ENCODE measurements at regions not wholly inside any gene's neighbourhood (a gene's known extent, or its start where the extent isn't known, plus 50 kb on each side); places are given as distances from the start of the nearest gene placed in this dataset.

DNA sequence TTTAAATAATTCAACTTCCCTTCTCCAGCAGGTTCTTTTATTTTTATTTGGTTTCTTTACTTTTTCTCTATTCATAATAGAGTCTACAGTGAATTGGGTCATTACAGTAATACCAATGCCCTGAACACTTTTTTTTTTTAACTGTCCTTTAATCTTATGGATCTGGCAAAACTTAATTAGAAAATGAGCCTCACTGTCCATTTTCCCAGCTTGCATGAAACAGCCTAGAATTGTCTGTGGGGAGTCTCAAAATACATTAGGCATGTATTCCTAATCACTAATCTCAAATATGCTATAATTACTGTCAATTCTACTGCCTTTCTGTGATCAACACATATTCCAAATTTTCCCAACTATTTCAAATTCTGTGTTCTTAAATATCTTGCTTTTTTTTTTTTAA is 406.8 kb downstream of the ANXA1 start:
- no peak for DNase-seq (ENCODE audit: low read depth)

DNA sequence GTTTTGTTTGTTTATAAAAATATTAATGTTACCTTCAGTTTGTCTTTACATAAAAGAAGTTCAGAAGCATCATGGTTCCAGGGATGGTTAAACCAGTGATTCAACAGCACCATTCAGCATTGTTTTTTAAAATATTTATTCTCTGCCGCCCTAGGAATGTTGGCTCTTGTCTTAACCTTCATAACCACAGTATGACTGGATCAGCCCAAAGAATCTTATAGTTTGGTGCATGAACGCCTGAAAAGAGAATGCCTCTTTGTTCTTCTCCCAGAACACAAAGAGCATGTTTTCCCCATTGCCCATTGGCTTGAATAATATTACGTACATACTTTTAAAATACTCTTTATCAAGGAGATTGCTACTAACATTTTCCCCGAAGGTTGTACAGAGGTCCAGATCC is 413.4 kb downstream of the ANXA1 start:
- no peak for DNase-seq (ENCODE audit: low read depth)

DNA sequence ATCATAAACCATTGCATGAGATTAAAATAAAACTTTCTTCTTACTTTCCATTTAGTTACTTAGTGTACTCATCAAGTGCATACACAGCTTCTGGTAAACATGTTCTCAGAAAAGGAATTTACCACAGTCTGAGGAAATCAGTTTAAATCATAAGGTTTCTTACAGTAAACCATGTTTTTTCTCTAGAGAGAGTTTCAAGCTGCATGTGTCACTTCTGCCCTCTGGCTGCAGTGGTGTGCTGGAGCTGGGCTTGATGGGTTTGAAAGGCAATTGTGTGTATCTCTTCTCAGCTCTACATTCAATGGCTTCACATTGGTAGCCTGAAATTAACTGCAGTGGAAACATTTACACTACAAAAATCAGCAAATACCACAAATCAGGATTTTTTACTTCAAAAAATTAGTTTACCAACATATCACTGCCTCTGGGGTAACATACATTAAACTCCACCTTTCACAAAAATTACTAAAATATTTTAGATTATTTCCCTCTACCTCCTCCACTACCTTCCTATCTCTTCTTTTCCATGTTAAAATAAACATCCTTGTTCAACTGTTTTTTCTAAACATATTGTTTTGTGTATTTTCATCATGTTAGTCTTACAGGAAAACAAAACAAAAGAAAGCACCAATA is 414.3 kb downstream of the ANXA1 start:
- DNase-seq (ENCODE audit: low read depth), result no peak

DNA sequence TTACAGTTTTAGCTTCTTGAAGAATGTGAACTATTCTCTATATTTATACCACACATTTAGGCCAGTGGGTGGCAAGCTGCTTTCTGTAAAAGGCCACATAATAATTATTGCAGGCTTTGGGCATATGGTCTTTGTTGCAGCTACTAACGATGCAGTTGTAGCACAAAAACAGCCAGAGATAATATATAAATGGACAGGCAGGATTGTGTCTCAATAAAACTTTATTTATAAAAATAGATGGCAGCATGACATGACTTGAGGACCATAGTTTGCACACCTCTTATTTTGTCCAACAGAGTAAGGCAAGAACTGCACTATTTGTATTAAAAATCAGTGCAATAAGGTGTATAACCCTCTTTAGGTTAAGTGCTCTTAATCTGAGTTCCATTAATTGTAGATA is 415.0 kb downstream of the ANXA1 start:
- no peak for DNase-seq (ENCODE audit: low read depth)

DNA sequence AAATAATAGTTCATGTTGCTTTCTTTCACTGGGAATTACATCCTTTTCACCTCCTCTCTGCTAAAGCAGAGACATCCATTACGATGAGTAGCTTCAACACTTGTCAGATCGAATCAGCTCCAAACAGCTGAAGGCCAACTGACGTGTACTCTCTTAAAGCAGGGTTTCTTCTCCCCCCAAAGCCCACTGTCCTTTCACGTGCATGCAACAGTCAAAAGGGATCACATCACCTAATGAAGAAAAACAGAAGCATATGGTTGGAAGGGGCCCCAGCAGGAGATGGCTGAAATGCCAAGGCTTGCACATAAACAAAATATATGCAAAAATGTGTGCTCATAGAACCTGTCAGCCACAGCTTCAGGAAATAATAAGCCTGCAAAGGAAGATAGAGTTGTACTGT is 421.6 kb downstream of the ANXA1 start:
- DNase-seq (ENCODE audit: low read depth), result no peak

DNA sequence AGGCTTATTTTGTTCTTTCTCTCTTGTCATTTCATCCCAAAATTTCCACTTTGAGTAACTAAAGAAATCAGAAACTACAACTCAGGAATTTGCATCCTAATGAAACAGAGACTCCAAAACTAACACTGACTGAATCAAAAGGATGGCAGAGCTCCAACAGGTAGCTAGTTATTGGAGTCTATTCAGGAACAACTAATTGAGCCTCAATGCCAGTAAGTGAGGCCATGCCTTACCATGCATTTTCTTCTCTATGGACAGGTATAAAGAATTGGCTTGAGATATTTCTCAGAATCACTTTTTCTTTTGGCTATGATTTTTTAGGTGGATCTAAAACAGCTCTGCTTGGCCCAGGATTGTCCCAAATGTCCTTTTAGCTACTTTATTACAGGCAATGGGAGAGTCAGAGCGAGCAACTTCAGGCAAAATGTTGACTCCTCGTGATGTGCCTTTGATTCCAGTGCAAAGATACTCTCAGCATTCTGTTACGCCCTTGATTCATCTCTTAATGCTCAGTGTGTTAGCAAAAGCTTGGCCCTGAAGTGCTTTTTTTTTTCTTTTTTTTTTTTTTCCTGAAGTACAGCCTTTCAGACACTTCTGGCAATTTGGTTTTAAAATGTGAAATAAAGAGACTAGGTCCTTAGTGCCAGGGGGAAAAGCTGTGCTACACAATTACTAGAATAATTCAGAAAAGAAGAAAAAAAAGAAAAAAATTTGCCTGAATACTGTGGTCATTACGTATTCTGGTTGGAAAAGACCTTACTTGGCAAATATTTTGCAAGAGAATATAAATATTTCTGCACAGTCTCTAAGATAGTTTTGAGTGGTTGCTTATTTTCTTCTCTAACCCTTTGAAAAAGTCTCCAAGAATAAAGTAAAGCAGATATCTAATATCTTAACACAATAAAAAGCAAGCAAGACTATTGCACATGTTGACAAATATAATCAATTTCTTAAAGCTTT is 423.7 kb downstream of the ANXA1 start:
- no peak for DNase-seq (ENCODE audit: low read depth)

DNA sequence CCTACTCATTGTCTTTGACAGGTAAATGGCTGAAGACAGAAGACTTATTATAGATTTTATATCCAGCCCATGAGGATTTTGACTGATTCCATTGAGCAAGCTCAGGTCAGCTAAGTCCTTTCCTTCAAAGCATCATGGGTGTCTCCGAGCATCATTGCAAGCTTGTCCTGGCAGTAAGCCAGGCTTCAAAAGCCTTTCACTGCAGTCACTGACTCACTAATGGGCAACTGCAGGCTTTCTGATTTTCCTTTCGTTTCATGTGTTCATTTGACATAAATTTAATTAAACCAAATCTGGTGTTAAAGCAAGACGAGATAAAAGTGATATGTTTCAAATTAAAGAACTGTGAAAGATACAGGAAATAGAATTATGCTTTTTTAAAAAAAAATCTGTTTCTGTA is 426.2 kb downstream of the ANXA1 start:
- no peak for DNase-seq (ENCODE audit: low read depth)

DNA sequence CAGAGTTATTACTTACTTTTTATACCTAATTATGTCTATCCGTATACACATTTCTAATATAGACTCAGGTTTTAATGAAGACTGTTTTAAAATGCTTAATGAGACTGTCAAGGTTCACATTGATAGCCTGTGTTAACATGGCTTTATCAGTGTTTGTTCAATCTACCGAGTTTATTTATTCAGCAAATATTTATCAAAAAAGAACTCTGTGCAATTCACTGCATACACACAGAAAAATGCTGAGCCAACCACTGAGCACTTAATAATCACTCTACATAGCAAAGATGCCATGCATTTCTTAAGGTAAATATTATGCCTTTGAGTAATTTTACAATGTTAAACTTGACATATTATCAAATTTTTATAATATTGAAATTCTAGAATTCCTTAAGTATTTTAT is 428.2 kb downstream of the ANXA1 start:
- DNase-seq (ENCODE audit: low read depth), result no peak

DNA sequence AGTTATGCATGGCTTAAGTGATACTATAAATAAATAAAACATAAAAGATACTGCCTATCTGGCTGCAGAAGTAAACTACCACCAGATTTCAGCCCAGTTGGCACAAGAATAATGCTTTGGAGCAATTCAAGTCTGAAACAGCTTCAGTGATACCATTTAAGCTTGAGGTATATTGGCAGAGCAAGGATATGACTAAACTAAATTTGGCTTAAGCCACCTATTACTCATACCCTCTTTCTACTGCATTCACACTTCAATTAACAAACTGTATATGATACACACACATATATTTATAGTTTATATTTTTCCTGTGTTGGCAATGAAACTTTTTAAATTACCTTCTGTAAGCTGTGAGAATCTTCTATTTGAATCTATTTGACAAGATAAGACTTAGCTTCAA is 431.9 kb downstream of the ANXA1 start:
- no peak for DNase-seq (ENCODE audit: low read depth)

DNA sequence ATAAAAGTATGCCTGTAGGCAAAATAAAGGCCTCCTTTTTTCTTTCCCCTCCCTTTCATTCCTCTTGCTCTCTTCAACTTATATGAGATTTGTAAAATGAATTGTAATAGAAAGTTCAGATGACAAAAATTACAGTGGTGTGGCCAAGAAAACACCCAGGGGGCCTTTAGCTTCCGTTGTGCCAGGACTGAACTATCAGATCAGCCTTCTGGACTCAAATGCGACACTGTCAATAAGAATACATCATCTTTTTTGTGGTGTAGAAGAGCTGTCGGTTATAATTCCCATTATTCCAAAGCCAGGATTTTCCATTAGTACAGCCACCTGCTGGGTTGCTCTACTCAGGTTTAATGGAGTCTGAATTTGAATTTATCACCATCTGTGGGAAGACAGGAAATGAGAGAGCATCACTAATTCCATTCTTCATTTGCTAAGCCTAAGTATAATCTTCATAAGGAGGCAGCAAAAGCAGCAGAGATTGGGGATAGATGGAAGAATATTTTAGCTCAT is 443.4 kb downstream of the ANXA1 start:
- DNase-seq (ENCODE audit: low read depth), result no peak

DNA sequence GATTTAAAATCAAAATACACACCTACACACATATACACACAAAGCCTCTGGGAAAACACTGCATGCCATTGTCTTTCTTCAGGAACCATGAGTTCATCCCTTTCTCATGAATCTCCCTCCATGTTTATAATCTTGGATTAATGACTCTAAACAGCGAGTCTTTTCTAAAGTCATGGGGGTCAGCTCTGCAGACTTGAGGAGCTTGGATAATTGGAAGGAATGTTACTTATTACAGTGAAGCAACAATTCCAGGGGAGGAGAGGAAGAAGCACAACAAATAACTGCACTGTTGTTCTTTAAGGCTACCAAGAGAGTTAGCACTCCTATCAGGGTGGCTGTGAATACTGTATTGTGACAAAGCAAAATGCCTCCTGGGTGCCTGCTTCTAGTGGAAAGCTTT is 444.7 kb downstream of the ANXA1 start:
- DNase-seq (ENCODE audit: low read depth), result no peak

DNA sequence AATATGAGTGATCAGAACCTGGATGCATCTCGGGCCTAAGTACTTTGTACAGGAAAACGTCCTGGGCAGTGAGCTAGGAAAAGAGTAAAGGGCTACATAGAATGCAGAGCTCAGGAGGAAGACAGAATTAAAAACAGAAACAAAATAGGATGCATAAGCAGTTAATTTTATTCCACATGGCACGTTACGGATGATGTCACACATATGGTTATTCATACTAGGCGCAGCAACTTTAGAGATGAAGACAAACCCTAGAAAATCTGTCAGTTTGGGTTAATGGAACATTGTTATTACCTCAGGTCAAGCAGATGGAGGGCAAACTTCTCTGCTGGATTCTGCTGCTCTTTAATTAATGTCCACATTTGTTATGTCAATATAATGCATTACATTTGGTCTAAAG is 445.4 kb downstream of the ANXA1 start:
- no peak for DNase-seq (ENCODE audit: low read depth)

DNA sequence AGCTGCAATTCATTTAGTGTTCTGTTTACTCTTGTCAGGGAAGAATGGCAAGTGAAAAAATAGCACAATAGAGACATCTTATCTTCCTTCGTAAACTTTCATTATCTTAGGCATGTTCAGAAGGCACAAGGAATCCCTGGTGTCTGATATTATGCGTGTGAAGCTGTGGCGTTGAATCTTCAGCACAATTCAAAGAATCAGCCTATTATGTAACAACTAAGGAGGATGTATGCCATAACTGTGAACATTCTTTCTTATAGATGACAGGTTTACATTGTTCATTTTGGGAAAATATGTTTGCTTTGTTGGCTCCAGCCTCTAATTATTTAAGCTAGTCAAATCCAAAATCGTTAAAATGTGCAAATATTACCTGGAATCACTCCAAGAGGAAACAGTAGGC is 446.1 kb downstream of the ANXA1 start:
- DNase-seq (ENCODE audit: low read depth), result no peak

DNA sequence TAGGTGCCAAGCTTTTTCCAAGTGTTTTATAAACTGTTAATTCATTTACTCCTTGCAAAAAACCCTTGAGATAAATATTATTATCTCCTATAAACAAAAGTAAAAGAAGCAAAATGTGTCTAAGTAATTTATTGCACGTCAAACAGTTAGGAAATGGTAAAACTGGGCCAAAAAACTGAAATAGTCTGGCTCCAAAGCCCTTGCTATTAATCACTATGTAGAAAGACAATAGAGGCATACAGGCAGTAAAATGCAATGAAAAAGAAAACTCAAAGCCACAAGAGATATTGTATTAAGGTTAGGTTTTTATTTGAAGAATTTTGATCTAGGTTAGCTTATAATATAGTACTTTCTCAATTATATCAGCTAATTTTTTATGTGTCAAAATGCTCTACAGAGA is 457.7 kb downstream of the ANXA1 start:
- DNase-seq (ENCODE audit: low read depth), result no peak

DNA sequence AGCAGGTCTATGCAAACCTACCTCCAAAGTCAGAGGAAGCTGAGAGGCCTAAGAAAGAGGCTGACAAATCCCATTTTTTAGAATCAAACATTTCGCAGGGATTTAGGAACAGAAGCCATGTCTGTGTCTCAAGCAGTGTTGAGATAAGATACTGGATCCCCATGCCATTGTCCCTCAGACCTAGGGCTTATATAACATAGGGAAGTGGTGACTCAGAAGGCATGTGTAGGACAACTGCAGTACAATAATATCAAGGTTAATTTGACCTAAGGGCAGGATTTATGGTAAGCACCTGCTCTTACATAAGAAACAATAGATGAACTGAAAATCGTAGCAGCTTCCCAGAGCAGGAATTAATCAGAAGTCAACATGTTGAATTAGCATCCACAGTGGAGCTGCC is 459.4 kb downstream of the ANXA1 start:
- no peak for DNase-seq (ENCODE audit: low read depth)

DNA sequence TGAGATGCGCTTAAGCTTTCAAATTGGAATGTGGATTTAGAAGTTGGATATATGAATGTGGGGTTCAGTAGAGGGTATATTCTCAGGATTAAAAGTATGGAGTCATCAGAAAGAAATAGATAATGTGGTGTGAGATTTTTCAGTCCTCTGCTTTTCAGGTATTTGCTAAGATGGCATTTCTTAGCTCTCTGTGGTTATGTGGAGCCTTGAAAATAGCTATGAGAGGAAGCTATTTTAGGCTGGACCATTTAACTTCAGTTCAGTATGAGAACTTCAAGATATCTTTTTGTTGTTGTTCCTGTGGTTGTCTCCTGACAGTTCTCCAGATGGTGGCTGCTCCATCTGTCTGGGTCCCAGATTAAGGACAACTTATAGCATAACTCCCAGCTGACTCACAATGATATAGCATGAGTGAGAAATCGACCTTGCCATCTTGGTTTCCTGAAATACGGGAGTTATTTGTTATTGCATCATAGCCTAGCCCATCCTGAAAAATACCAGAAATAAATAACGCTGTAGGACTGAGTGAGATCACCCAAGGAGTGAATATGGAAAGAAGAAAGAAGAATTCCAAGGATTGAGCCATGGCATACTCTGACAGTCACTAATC is 461.5 kb downstream of the ANXA1 start:
- no peak for DNase-seq (ENCODE audit: low read depth)

DNA sequence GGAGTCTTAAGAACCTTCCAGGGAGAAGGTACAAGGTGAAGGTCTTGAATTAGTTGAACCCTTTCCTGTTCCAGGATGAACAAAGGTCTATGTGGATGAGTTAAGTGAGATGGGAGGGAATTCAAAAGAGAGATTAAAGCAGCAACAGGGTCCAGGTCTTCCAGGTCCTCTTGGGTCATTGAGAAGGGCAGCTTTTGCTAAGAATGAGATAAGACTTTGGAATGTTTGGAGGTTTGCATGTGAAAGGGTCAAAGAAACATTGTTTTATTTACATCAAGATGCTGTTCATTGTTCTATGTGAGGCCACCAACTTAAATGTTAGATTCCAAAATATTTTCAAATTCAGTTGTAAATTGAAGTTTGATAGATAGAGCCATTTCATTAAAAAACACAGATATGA is 463.9 kb downstream of the ANXA1 start:
- DNase-seq (ENCODE audit: low read depth), result no peak

DNA sequence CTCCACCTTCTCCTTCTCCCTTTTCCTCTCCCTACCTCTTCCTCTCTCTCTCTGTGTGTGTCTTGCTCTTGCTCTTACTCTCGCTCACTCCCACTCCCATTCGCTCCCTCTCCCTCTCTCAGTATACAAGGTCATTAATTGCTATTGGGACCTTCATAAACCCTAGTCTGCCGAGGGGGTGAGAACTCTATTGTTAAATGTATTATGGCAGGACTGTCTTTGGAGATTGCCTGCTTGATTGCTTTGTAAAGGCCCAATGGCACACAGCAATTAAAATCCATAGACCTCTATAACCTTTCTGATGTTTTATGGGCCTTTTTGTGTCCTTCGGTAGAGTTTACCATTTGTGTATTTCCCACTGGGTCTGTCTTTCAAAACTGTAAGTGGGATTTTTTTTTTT is 465.9 kb downstream of the ANXA1 start:
- DNase-seq (ENCODE audit: low read depth), result no peak

DNA sequence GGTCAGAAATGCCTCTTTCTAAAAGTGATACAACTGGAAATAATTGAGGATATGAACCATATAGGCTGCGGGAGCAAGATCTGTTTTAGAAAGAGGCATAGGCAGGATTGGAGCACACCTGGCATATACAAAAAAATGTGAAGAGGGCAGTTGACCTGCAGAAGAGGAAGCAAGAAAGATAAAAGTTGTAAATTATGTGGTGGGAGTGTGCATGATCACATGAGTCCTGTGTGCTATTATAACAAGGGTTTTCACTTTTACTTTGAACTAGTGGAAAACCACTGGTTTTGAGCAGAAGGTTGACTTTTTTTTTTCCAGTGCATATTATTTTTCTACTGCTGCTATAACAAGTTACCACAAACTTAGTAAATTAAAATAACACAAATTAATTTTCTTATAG is 489.3 kb downstream of the ANXA1 start:
- DNase-seq (ENCODE audit: low read depth), result no peak

DNA sequence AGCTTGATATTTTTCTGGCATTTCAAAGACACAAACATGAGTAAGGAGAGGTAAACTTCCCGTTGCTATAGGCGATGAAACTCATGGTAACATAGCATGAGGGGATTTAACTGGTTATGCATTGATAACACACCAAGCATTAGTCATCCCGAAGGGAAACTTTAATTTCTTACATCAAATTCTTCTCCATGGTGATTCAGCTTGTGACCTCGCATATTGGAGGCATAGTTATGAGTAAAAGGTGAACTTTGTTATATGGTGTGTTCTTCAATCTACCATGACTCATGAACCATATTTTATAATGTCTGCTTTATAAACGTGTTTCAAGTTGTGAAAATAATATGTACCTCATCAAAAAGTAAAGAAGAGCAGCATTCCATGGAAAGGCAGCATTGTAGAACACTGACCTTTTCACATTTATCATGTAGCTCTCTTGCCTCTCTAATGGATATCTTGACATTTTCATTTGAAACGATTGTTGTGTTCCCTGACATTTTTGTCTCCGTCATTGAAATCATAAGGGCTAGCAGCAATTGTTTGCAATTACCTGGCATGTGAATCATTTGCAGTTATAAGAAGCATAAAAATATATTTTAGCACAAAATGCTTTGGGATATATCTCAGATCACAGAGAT is 491.8 kb downstream of the ANXA1 start:
- no peak for DNase-seq (ENCODE audit: low read depth)

DNA sequence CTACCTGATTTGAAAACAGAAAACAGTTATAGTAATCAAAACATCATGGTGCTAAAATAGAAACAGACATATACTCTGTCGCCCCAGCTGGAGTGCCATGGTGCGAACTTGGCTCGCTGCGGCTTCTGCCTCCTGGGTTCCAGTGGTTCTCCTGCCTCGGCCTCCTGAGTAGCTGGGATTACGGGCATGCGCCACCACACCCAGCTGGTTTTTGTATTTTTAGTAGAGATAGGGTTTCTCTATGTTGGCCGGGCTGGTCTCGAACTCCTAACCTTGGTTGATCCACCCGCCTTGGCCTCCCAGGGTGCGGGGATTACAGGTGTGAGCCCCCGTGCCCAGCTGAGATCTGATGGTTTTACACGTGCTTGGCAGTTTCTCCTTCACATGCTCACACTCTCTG is 495.9 kb downstream of the ANXA1 start:
- no peak for DNase-seq (ENCODE audit: low read depth)

DNA sequence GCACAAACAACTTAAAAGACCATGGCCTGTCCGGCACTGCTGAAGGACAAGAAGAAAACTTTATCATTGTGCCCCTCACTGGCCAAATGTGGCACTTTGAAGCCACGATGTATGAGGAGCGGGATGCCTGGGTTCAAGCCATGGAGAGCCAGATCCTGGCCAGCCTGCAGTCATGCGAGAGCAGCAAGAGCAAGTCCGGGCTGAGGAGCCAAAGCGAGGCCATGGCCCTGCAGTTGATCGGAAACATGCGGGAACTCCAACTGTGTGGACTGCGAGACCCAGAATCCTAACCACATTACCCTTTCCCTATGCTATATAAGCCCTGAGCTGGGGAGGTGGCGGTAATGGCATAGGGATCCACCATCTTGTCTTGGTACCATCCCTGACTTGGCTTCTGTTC is 497.9 kb downstream of the ANXA1 start:
- DNase-seq (ENCODE audit: low read depth), result no peak
